ENCODE measurements at regions not wholly inside any gene's neighbourhood (a gene's known extent, or its start where the extent isn't known, plus 50 kb on each side); places are given as distances from the start of the nearest gene placed in this dataset.

DNA sequence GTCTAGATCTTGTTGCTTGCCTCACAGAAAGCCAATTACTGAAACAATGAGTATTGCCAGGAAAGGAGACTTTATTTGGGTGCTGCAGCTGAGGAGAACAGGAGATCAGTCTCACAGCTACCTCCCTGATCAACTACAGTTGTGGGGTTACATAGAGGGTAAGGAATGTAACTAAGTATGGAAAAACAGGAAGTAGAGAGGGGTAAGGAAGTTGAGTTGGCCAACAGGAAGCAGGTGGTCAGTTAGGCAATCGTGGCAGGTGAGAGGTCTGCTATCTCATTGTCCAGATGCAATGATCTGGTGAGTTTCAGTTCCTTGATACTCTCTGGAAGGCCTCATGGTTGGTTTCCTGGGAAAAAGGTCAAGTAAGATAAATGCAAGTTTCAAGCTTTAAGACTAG, 333.1 kb upstream of the GOT2 start:
- TF ChIP-seq, protein P1, sequence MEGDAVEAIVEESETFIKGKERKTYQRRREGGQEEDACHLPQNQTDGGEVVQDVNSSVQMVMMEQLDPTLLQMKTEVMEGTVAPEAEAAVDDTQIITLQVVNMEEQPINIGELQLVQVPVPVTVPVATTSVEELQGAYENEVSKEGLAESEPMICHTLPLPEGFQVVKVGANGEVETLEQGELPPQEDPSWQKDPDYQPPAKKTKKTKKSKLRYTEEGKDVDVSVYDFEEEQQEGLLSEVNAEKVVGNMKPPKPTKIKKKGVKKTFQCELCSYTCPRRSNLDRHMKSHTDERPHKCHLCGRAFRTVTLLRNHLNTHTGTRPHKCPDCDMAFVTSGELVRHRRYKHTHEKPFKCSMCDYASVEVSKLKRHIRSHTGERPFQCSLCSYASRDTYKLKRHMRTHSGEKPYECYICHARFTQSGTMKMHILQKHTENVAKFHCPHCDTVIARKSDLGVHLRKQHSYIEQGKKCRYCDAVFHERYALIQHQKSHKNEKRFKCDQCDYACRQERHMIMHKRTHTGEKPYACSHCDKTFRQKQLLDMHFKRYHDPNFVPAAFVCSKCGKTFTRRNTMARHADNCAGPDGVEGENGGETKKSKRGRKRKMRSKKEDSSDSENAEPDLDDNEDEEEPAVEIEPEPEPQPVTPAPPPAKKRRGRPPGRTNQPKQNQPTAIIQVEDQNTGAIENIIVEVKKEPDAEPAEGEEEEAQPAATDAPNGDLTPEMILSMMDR (IDR thresholded peaks at IDR 0.05 in 8 of 11, conservative IDR thresholded peaks at IDR 0.05 in 3 of 11) = no peak
- TF ChIP-seq POLR2AphosphoS5 (IDR thresholded peaks at IDR 0.05) = peak in 1 of 3 donors; percentile 85
- TF ChIP-seq POLR2A (IDR thresholded peaks at IDR 0.05) = no peak
